GM10248 (cell line): ENCODE measurements at regions not wholly inside any gene's neighbourhood (a gene's known extent, or its start where the extent isn't known, plus 50 kb on each side); places are given as distances from the start of the nearest gene placed in this dataset.

Source experiments
- CTCF ChIA-PET: fragments of 300-600 bp; sonication (Branson Sonifier 250); formaldehyde crosslinking; extraction: SDS; loops from one replicate; lab custom pipeline; 2021; ENCODE audit warnings: antibody characterized with exemption; lab: Yijun Ruan, JAX
- POLR2A ChIA-PET: fragments of 350-650 bp; sonication (Branson Sonifier 250); formaldehyde crosslinking; extraction: SDS; loops from one replicate; lab custom pipeline; 2020; ENCODE audit warnings: antibody characterized with exemption; lab: Yijun Ruan, JAX
- DNase-seq: peaks from one replicate; pipeline ENCODE4 v3.0.0; 2012; ENCODE audit errors: extremely low spot score
- TF ChIP-seq, protein P1 (sequence below): IDR thresholded peaks from 2 replicates; pipeline ENCODE4 v1.5.1; 2012; ENCODE audit warnings: mild to moderate bottlenecking, low read depth; ENCODE audit errors: extremely low read depth, missing control alignments, control extremely low read depth

GRCh38 chr22:48890693-48891554, 936.7 kb downstream of the BRD1 start:
- ChIA-PET POLR2A (no interaction called here), CTCF (no interaction called here)
- DNase-seq: no peak
- TF ChIP-seq, protein P1, sequence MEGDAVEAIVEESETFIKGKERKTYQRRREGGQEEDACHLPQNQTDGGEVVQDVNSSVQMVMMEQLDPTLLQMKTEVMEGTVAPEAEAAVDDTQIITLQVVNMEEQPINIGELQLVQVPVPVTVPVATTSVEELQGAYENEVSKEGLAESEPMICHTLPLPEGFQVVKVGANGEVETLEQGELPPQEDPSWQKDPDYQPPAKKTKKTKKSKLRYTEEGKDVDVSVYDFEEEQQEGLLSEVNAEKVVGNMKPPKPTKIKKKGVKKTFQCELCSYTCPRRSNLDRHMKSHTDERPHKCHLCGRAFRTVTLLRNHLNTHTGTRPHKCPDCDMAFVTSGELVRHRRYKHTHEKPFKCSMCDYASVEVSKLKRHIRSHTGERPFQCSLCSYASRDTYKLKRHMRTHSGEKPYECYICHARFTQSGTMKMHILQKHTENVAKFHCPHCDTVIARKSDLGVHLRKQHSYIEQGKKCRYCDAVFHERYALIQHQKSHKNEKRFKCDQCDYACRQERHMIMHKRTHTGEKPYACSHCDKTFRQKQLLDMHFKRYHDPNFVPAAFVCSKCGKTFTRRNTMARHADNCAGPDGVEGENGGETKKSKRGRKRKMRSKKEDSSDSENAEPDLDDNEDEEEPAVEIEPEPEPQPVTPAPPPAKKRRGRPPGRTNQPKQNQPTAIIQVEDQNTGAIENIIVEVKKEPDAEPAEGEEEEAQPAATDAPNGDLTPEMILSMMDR: no peak

GRCh38 chr22:48889887-48890692, 937.6 kb downstream of the BRD1 start:
- TF ChIP-seq, protein P1: no peak
- DNase-seq: no peak
- ChIA-PET POLR2A (no interaction called here), CTCF (no interaction called here)

GRCh38 chr22:48889209-48889830, 938.4 kb downstream of the BRD1 start:
- TF ChIP-seq, protein P1: no peak
- ChIA-PET CTCF (no interaction called here), POLR2A (no interaction called here)
- no peak for DNase-seq

DNA sequence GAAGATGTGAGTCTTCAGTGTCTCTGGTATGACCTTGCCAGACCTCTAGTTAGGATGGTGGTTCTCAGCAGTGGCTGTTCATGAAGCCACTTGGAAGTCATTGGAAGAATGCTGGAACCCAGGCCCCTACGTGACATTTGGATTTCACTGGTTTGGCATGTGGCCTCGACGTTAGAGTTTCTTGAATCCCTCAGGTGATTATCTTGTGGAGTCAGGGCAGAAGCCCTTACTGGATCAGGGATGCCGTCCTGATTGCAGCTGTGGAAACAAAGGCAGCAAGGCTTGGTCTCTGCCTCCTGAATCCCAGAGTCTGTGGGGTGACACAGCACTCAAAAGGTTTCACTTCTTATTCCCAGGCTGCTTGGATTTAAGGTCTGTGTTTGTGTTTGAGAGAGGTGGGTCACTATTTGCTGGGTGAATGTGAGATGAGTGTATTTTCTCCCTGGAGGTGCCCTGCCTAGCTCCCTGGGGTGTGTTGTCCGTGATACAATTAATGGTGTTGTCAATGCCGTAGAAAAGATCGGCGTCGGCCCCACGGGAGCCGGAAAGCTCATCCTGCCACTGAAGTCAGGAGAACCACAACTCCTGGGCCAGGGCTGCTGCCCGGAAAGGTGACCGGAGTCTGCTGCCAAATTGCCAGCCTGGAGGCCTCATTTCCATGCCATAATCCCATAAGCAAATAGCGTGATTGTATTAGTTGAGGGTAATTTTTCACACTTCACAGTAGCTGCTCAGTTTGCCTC, 939.0 kb downstream of the BRD1 start:
- POLR2A ChIA-PET: no interaction called here
- no peak for DNase-seq
- TF ChIP-seq, protein P1: no peak
- CTCF ChIA-PET: no interaction called here

- TF ChIP-seq, protein P1: no peak
- ChIA-PET POLR2A (no interaction called here), CTCF (no interaction called here)
- DNase-seq: no peak
Observed at GRCh38 chr22:48887394-48888332, 940.0 kb downstream of the BRD1 start.
